ENCODE measurements at regions not wholly inside any gene's neighbourhood (a gene's known extent, or its start where the extent isn't known, plus 50 kb on each side); places are given as distances from the start of the nearest gene placed in this dataset.
"Not testable (repeated sequence)": the region's sequence is repeated elsewhere in the genome, so short reads cannot be mapped to it uniquely, and the experiment has no call there.

DNA sequence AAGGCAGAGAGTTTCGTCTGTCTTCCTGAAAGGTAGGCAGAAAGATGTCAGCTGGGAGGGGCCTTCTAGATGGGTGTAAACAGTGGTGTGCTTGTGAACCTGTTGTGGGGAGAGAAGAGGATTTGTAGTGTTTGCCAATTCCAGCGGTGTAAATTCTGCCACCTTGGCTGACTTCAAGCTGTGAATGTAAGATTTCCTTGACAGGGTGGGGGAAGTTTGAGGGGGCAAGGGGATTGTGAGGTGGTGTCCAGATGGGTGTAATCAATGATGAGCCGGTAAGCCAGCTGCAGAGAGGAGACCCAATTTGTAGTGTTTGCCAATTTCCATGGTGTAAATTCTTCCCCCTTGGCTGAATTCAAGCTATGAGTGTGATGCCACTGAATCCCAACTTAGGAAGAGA lies 61.0 kb upstream of the ADGRE5 start:
- Histone ChIP-seq H3K36me3 (ENCODE audit: control insufficient read depth in 2 of 2, extremely low read depth in 1 of 2, insufficient read depth in 2 of 2, low read length in 2 of 2) (no peaks in the 10 kb centered on the region), H4K20me1 (ENCODE audit: control insufficient read depth, extremely low read depth, insufficient read depth, low read length) (no peaks in the 10 kb centered on the region), H2AFZ (ENCODE audit: control insufficient read depth, low read length) (no peak overlapping the region), H3K4me2 (ENCODE audit: control insufficient read depth, extremely low read depth, insufficient read depth, low read depth, low read length) (no peak overlapping the region), H3K27me3 (ENCODE audit: control insufficient read depth, extremely low read depth, insufficient read depth, low read length) (no peaks in the 10 kb centered on the region), H3K9me1 (ENCODE audit: control insufficient read depth, extremely low read depth, insufficient read depth, low read length) (no peaks in the 10 kb centered on the region), H3K9ac (ENCODE audit: control insufficient read depth, extremely low read depth, insufficient read depth, low read length) (no peak overlapping the region), H3K4me3 (ENCODE audit: control insufficient read depth in 2 of 3, extremely low read depth in 1 of 3, insufficient read depth in 2 of 3, low read depth in 1 of 3, low read length in 3 of 3) (no peak overlapping the region), H3K4me1 (ENCODE audit: control insufficient read depth, extremely low read depth, insufficient read depth, low read length) (no peaks in the 10 kb centered on the region), H3K79me2 (ENCODE audit: control insufficient read depth, insufficient read depth, low read length) (no peaks in the 10 kb centered on the region), H3K27ac (ENCODE audit: control insufficient read depth, insufficient read depth, low read length) (no peak overlapping the region), H3K9me3 (ENCODE audit: control insufficient read depth, low read depth, low read length) (no peaks in the 10 kb centered on the region)
- dilution Hi-C loops (cut with MboI; ENCODE audit: extremely low pct_ligation_motif_present, low sequenced_read_pairs), result no loop called here
- DNase-seq (ENCODE audit: low read depth, low spot score), result no peak
- TF ChIP-seq, protein P1, sequence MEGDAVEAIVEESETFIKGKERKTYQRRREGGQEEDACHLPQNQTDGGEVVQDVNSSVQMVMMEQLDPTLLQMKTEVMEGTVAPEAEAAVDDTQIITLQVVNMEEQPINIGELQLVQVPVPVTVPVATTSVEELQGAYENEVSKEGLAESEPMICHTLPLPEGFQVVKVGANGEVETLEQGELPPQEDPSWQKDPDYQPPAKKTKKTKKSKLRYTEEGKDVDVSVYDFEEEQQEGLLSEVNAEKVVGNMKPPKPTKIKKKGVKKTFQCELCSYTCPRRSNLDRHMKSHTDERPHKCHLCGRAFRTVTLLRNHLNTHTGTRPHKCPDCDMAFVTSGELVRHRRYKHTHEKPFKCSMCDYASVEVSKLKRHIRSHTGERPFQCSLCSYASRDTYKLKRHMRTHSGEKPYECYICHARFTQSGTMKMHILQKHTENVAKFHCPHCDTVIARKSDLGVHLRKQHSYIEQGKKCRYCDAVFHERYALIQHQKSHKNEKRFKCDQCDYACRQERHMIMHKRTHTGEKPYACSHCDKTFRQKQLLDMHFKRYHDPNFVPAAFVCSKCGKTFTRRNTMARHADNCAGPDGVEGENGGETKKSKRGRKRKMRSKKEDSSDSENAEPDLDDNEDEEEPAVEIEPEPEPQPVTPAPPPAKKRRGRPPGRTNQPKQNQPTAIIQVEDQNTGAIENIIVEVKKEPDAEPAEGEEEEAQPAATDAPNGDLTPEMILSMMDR (optimal IDR thresholded peaks at IDR 0.05 in 1 of 3, IDR thresholded peaks at IDR 0.05 in 1 of 3, conservative IDR thresholded peaks at IDR 0.05 in 1 of 3; ENCODE audit: extremely low read depth in 1 of 3, insufficient read depth in 2 of 3, low read length in 3 of 3), result no peak
- no peak for TF ChIP-seq EZH2 (IDR thresholded peaks at IDR 0.05; ENCODE audit: low read length)
- FAIRE-seq, result no peak

DNA sequence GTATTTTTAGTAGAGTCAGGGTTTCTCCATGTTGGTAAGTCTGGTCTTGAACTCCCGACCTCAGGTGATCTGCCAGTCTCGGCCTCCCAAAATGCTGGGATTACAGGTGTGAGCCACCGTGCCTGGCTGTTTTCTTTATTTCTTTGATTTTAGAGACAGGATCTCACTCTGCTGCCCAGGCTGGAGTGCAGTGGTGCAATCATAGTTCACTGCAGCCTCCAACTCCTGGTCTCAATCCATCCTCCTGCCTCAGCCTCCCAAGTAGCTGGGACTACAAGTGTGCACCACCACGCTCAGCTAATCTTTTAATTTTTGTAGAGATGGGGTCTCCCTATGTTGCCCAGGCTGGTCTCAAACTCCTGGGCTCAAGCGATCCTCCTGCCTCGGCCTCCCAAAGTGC lies 61.5 kb upstream of the ADGRE5 start:
- H3K9ac ChIP-seq (ENCODE audit: control insufficient read depth, extremely low read depth, insufficient read depth, low read length); dilution Hi-C loops (cut with MboI; ENCODE audit: extremely low pct_ligation_motif_present, low sequenced_read_pairs); H3K79me2 ChIP-seq (ENCODE audit: control insufficient read depth, insufficient read depth, low read length); H3K4me1 ChIP-seq (ENCODE audit: control insufficient read depth, extremely low read depth, insufficient read depth, low read length); FAIRE-seq; H3K36me3 ChIP-seq (ENCODE audit: control insufficient read depth in 2 of 2, extremely low read depth in 1 of 2, insufficient read depth in 2 of 2, low read length in 2 of 2); H3K4me2 ChIP-seq (ENCODE audit: control insufficient read depth, extremely low read depth, insufficient read depth, low read depth, low read length); H3K27me3 ChIP-seq (ENCODE audit: control insufficient read depth, extremely low read depth, insufficient read depth, low read length); H3K9me3 ChIP-seq (ENCODE audit: control insufficient read depth, low read depth, low read length); H2AFZ ChIP-seq (ENCODE audit: control insufficient read depth, low read length); DNase-seq (ENCODE audit: low read depth, low spot score); H3K9me1 ChIP-seq (ENCODE audit: control insufficient read depth, extremely low read depth, insufficient read depth, low read length); H3K4me3 ChIP-seq (ENCODE audit: control insufficient read depth in 2 of 3, extremely low read depth in 1 of 3, insufficient read depth in 2 of 3, low read depth in 1 of 3, low read length in 3 of 3); H3K27ac ChIP-seq (ENCODE audit: control insufficient read depth, insufficient read depth, low read length); H4K20me1 ChIP-seq (ENCODE audit: control insufficient read depth, extremely low read depth, insufficient read depth, low read length): not testable (repeated sequence)

DNA sequence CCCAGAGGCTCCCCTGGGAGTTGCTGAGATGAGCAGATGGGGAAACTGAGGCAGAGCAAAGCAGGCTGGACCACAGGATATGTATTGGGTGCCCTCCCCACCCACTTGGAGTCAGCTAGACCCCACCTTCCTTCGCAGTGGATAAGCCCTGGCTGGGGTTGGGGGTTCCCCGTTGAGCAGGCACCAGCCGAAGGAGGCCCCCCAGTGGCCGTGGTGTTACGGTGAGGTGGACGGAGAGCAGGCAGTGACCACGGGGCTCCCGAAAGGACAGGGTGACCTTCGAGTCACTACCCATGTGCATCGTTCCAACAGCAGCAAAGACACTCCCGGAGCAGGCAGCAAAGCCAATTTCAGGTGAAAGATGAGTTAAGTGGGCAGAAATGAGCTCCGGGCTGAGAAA lies 62.4 kb upstream of the ADGRE5 start:
- no peak for FAIRE-seq
- TF ChIP-seq, protein P1 (optimal IDR thresholded peaks at IDR 0.05 in 1 of 3, IDR thresholded peaks at IDR 0.05 in 1 of 3, conservative IDR thresholded peaks at IDR 0.05 in 1 of 3; ENCODE audit: extremely low read depth in 1 of 3, insufficient read depth in 2 of 3, low read length in 3 of 3), result peak in 2 of 3 experiments; percentile 6 to 41
- no peak for TF ChIP-seq EZH2 (IDR thresholded peaks at IDR 0.05; ENCODE audit: low read length)
- Histone ChIP-seq H2AFZ (ENCODE audit: control insufficient read depth, low read length) (no peak overlapping the region), H3K79me2 (ENCODE audit: control insufficient read depth, insufficient read depth, low read length) (no peaks in the 10 kb centered on the region), H3K36me3 (ENCODE audit: control insufficient read depth in 2 of 2, extremely low read depth in 1 of 2, insufficient read depth in 2 of 2, low read length in 2 of 2) (no peaks in the 10 kb centered on the region), H3K9ac (ENCODE audit: control insufficient read depth, extremely low read depth, insufficient read depth, low read length) (no peak overlapping the region), H4K20me1 (ENCODE audit: control insufficient read depth, extremely low read depth, insufficient read depth, low read length) (no peaks in the 10 kb centered on the region), H3K4me1 (ENCODE audit: control insufficient read depth, extremely low read depth, insufficient read depth, low read length) (no peaks in the 10 kb centered on the region), H3K4me3 (ENCODE audit: control insufficient read depth in 2 of 3, extremely low read depth in 1 of 3, insufficient read depth in 2 of 3, low read depth in 1 of 3, low read length in 3 of 3) (no peak overlapping the region), H3K9me3 (ENCODE audit: control insufficient read depth, low read depth, low read length) (no peaks in the 10 kb centered on the region), H3K27me3 (ENCODE audit: control insufficient read depth, extremely low read depth, insufficient read depth, low read length) (no peaks in the 10 kb centered on the region), H3K4me2 (ENCODE audit: control insufficient read depth, extremely low read depth, insufficient read depth, low read depth, low read length) (no peak overlapping the region), H3K9me1 (ENCODE audit: control insufficient read depth, extremely low read depth, insufficient read depth, low read length) (no peaks in the 10 kb centered on the region), H3K27ac (ENCODE audit: control insufficient read depth, insufficient read depth, low read length) (no peak overlapping the region)
- no peak for DNase-seq (ENCODE audit: low read depth, low spot score)
- dilution Hi-C loops (cut with MboI; ENCODE audit: extremely low pct_ligation_motif_present, low sequenced_read_pairs), result no loop called here

All from keratinocyte (primary cell).